GF-D8 (cell line): ENCODE measurements at regions not wholly inside any gene's neighbourhood (a gene's known extent, or its start where the extent isn't known, plus 50 kb on each side); places are given as distances from the start of the nearest gene placed in this dataset.

Source experiments
- DNase-seq: peaks from one replicate; lab custom pipeline; 2025; lab: John Stamatoyannopoulos, UW

- DNase-seq = no peak
Observed at GRCh38 chr9:109883623-109884022, 103.6 kb downstream of the PALM2AKAP2 start.

GRCh38 chr9:109886041-109886440 lies 106.0 kb downstream of the PALM2AKAP2 start:
- no peak for DNase-seq

- DNase-seq = no peak
Observed at GRCh38 chr9:109886617-109887016, 106.6 kb downstream of the PALM2AKAP2 start.

- no peak for DNase-seq
Observed at GRCh38 chr9:109887079-109887478, 107.1 kb downstream of the PALM2AKAP2 start.

- DNase-seq = no peak
Observed at GRCh38 chr9:109888695-109889094, 108.7 kb downstream of the PALM2AKAP2 start.

- DNase-seq = no peak
Observed at GRCh38 chr9:109889456-109889855, 109.5 kb downstream of the PALM2AKAP2 start.

GRCh38 chr9:109893241-109893640 lies 113.2 kb downstream of the PALM2AKAP2 start:
- no peak for DNase-seq

GRCh38 chr9:109894473-109894872 lies 114.5 kb downstream of the PALM2AKAP2 start:
- no peak for DNase-seq

GRCh38 chr9:109894921-109895758 lies 115.1 kb downstream of the PALM2AKAP2 start:
- DNase-seq = no peak

- DNase-seq = no peak
Observed at GRCh38 chr9:109901201-109901600, 121.2 kb downstream of the PALM2AKAP2 start.

- DNase-seq = peak; percentile 53
Observed at GRCh38 chr9:109903515-109904138, 123.6 kb downstream of the PALM2AKAP2 start.

- DNase-seq = no peak
Observed at GRCh38 chr9:109904666-109905065, 124.7 kb downstream of the PALM2AKAP2 start.

GRCh38 chr9:109905472-109905871 lies 125.5 kb downstream of the PALM2AKAP2 start:
- DNase-seq = no peak

GRCh38 chr9:109906766-109907382 lies 126.9 kb downstream of the PALM2AKAP2 start:
- DNase-seq = no peak

GRCh38 chr9:109907400-109907799 lies 127.4 kb downstream of the PALM2AKAP2 start:
- no peak for DNase-seq

GRCh38 chr9:109907810-109908458 lies 127.9 kb downstream of the PALM2AKAP2 start:
- no peak for DNase-seq

GRCh38 chr9:109908459-109909390 lies 128.7 kb downstream of the PALM2AKAP2 start:
- DNase-seq = no peak

- DNase-seq = no peak
Observed at GRCh38 chr9:109910671-109911518, 130.9 kb downstream of the PALM2AKAP2 start.

- no peak for DNase-seq
Observed at GRCh38 chr9:109912082-109912582, 132.1 kb downstream of the PALM2AKAP2 start.
